ENCODE measurements at regions not wholly inside any gene's neighbourhood (a gene's known extent, or its start where the extent isn't known, plus 50 kb on each side); places are given as distances from the start of the nearest gene placed in this dataset.

GRCh38 chrX:21056622-21057021 is 317.6 kb upstream of the CNKSR2 start:
- no peak for DNase-seq (ENCODE audit: low read depth in 2 of 2)

GRCh38 chrX:21047034-21047455 is 327.2 kb upstream of the CNKSR2 start:
- DNase-seq (ENCODE audit: low read depth in 2 of 2): no peak

- DNase-seq (ENCODE audit: low read depth in 2 of 2): no peak
These were observed 359.9 kb upstream of the CNKSR2 start for GRCh38 chrX:21014326-21014725.

- DNase-seq (ENCODE audit: low read depth in 2 of 2): peak; percentile 6 to 9
These were observed 369.4 kb upstream of the CNKSR2 start for GRCh38 chrX:21004835-21005234.

- DNase-seq (ENCODE audit: low read depth in 2 of 2): no peak
These were observed 378.4 kb upstream of the CNKSR2 start for GRCh38 chrX:20995829-20996228.

GRCh38 chrX:20989361-20989760 is 384.9 kb upstream of the CNKSR2 start:
- DNase-seq (ENCODE audit: low read depth in 2 of 2): no peak

- no peak for DNase-seq (ENCODE audit: low read depth in 2 of 2)
These were observed 385.4 kb upstream of the CNKSR2 start for GRCh38 chrX:20988804-20989203.

- DNase-seq (ENCODE audit: low read depth in 2 of 2): no peak
These were observed 386.1 kb upstream of the CNKSR2 start for GRCh38 chrX:20988118-20988517.

GRCh38 chrX:20980426-20980825 is 393.8 kb upstream of the CNKSR2 start:
- no peak for DNase-seq (ENCODE audit: low read depth in 2 of 2)

- DNase-seq (ENCODE audit: low read depth in 2 of 2): no peak
These were observed 399.9 kb upstream of the CNKSR2 start for GRCh38 chrX:20974326-20974725.

GRCh38 chrX:20973038-20973437 is 401.2 kb upstream of the CNKSR2 start:
- DNase-seq (ENCODE audit: low read depth in 2 of 2): no peak

- no peak for DNase-seq (ENCODE audit: low read depth in 2 of 2)
These were observed 403.0 kb upstream of the CNKSR2 start for GRCh38 chrX:20971250-20971649.

GRCh38 chrX:20969565-20969964 is 404.7 kb upstream of the CNKSR2 start:
- no peak for DNase-seq (ENCODE audit: low read depth in 2 of 2)

- no peak for DNase-seq (ENCODE audit: low read depth in 2 of 2)
These were observed 405.2 kb upstream of the CNKSR2 start for GRCh38 chrX:20968996-20969395.

- DNase-seq (ENCODE audit: low read depth in 2 of 2): no peak
These were observed 406.5 kb upstream of the CNKSR2 start for GRCh38 chrX:20967725-20968124.

GRCh38 chrX:20965270-20966044 is 408.8 kb upstream of the CNKSR2 start:
- no peak for DNase-seq (ENCODE audit: low read depth in 2 of 2)

GRCh38 chrX:20954014-20954413 is 420.2 kb upstream of the CNKSR2 start:
- no peak for DNase-seq (ENCODE audit: low read depth in 2 of 2)

- DNase-seq (ENCODE audit: low read depth in 2 of 2): no peak
These were observed 422.0 kb upstream of the CNKSR2 start for GRCh38 chrX:20952180-20952579.

GRCh38 chrX:20951016-20951810 is 423.0 kb upstream of the CNKSR2 start:
- no peak for DNase-seq (ENCODE audit: low read depth in 2 of 2)

GRCh38 chrX:20947411-20947912 is 426.8 kb upstream of the CNKSR2 start:
- DNase-seq (ENCODE audit: low read depth in 2 of 2): no peak

GRCh38 chrX:20913760-20914159 is 460.5 kb upstream of the CNKSR2 start:
- DNase-seq (ENCODE audit: low read depth in 2 of 2): no peak

- DNase-seq (ENCODE audit: low read depth in 2 of 2): no peak
These were observed 467.6 kb upstream of the CNKSR2 start for GRCh38 chrX:20906571-20906970.

- DNase-seq (ENCODE audit: low read depth in 2 of 2): no peak
These were observed 489.7 kb upstream of the CNKSR2 start for GRCh38 chrX:20884565-20884964.

All from fibroblast of skin of left quadriceps (primary cell).